Transverse colon (tissue), 4 donors: ENCODE measurements at regions not wholly inside any gene's neighbourhood (a gene's known extent, or its start where the extent isn't known, plus 50 kb on each side); places are given as distances from the start of the nearest gene placed in this dataset.

Experiments
- DNase-seq: peaks from one replicate; pipeline ENCODE4 v3.0.0-alpha.2; 2019
- H3K27ac ChIP-seq, 4 donors: fragments of 200-600 bp; sonication (generic); 2 replicates each; pipeline ENCODE4 v1.5.1; 2016 to 2018; ENCODE audit warnings: inconsistent platforms in 4 of 4
- H3K27me3 ChIP-seq: fragments of 200-600 bp; sonication (generic); 2 replicates; pipeline ENCODE4 v1.5.1; 2017; ENCODE audit warnings: inconsistent platforms
- H3K36me3 ChIP-seq, 4 donors: fragments of 200-600 bp; sonication (generic); 2 replicates each; pipeline ENCODE4 v1.5.1; 2017 to 2019; ENCODE audit warnings: inconsistent platforms in 4 of 4
- H3K4me1 ChIP-seq, 4 donors: fragments of 200-600 bp; sonication (generic); 2 replicates each; pipeline ENCODE4 v1.5.1; 2017 to 2020; ENCODE audit warnings: inconsistent platforms in 4 of 4
- H3K4me3 ChIP-seq, 4 donors: fragments of 200-600 bp; sonication (generic); 1 replicate in 1 of 4; 2 replicates in 3 of 4; pipeline versions ENCODE4 v1.5.1 to v1.6.1; 2017 to 2019; ENCODE audit warnings: inconsistent platforms in 4 of 4
- H3K9me3 ChIP-seq, 2 donors: fragments of 200-600 bp; sonication (generic); 2 replicates each; pipeline ENCODE4 v1.5.1; 2017 to 2019; ENCODE audit warnings: inconsistent platforms in 2 of 2
- CTCF ChIP-seq, 5 experiments: fragments of 200-600 bp in 3 of 5; fragments of 450-650 bp in 2 of 5; sonication (generic) in 3 of 5; IDR thresholded peaks; 1 replicate in 2 of 5; 2 replicates in 3 of 5; pipeline ENCODE4 v1.5.1; 2016 to 2017; ENCODE audit warnings: antibody characterized with exemption in 5 of 5, inconsistent platforms in 3 of 5, mild to moderate bottlenecking in 2 of 5, moderate library complexity in 1 of 5
- EP300 ChIP-seq: sonication (generic); formaldehyde crosslinking; IDR thresholded peaks from one replicate; pipeline ENCODE4 v1.6.1; 2017; ENCODE audit warnings: antibody characterized with exemption, low read depth
- POLR2A ChIP-seq: fragments of 450-650 bp; IDR thresholded peaks from one replicate; pipeline ENCODE4 v1.6.1; 2016; ENCODE audit warnings: antibody characterized with exemption, mild to moderate bottlenecking, moderate library complexity
- POLR2AphosphoS5 ChIP-seq, 3 donors: sonication (generic); formaldehyde crosslinking; IDR thresholded peaks; one replicate each; pipeline ENCODE4 v1.6.1; 2016; ENCODE audit warnings: antibody characterized with exemption in 3 of 3
- WGBS, 2 donors: methylation state at CpG; one replicate each; pipeline ENCODE4 v1.1.5; 2018; ENCODE audit warnings: low coverage in 1 of 2; 5-methylcytosine and 5-hydroxymethylcytosine counted together
- in situ Hi-C, 4 donors: fragments of 200-750 bp; cut with MboI; loops; one replicate each; pipeline versions ENCODE4 v1.15.0 to v1.15.1; 2017; ENCODE audit warnings: low sequenced_read_pairs in 3 of 4, low pct_ligation_motif_present in 1 of 4, low pct_unique_long_range_greater_than_20kb in 1 of 4
- intact Hi-C: fragments of 100-400 bp; cut with DNase I; formaldehyde crosslinking; loops from one replicate; pipeline ENCODE4 v1.15.1; 2023; ENCODE audit warnings: low total_unique reads

DNA sequence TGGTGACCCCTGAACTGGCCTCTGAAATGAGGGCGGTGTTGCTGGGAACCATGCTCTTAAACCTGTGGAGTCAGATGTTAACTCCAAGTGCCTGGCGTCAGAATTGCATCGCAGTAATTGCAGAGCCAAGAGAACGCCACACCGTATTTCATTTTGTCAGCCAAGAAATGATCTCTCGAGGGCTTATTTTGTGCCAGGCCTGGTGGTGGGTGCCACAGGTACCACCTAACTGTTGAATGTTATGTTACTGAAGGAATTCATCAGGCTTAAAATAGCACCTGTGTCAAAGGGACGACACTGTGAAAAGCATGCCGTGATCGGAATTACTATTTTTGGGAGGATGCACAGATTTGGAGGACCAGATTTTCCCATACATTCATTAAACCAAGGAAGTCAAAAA lies 51.9 kb upstream of the BAIAP2L1 start:
- TF ChIP-seq POLR2AphosphoS5 (IDR thresholded peaks at IDR 0.05) (no peak), CTCF (IDR thresholded peaks at IDR 0.05) (no peak), EP300 (no peak), POLR2A (no peak)
- WGBS, 2 donors, result 90 to 92% methylated on average over 4 to 9 of the region's 9 CpGs
- Histone ChIP-seq H3K36me3 (no peaks in the 10 kb centered on the region), H3K4me1 (no peaks in the 10 kb centered on the region), H3K27ac (no peak overlapping the region), H3K9me3 (peaks cover 0 to 5% of the 10 kb centered on the region in 2 donors), H3K4me3 (no peak overlapping the region), H3K27me3 (no peaks in the 10 kb centered on the region)
- in situ Hi-C loops, result no loop called here
- intact Hi-C loops, result no loop called here
- no peak for DNase-seq
